Activated T-helper 1 cell treated with anti-CD3 and anti-CD28 coated beads, Interleukin-2, amount 50 U/mL, for 16 hours (primary cell): ENCODE measurements at regions not wholly inside any gene's neighbourhood (a gene's known extent, or its start where the extent isn't known, plus 50 kb on each side); places are given as distances from the start of the nearest gene placed in this dataset.

Experiments
- DNase-seq, 2 donors: peaks; one replicate each; pipeline ENCODE4 v3.0.0-alpha.2; 2020; ENCODE audit warnings: low read depth in 1 of 2, low spot score in 1 of 2

- no peak for DNase-seq
These were observed 378.4 kb upstream of the CDH5 start for GRCh38 chr16:65988024-65988595.

GRCh38 chr16:65984296-65984695 lies 382.2 kb upstream of the CDH5 start:
- no peak for DNase-seq

- DNase-seq = no peak
These were observed 385.4 kb upstream of the CDH5 start for GRCh38 chr16:65981057-65981456.

- DNase-seq = no peak
These were observed 391.3 kb upstream of the CDH5 start for GRCh38 chr16:65975049-65975708.

GRCh38 chr16:65967376-65967775 lies 399.1 kb upstream of the CDH5 start:
- DNase-seq = no peak

- DNase-seq = no peak
These were observed 400.9 kb upstream of the CDH5 start for GRCh38 chr16:65965628-65966027.

- no peak for DNase-seq
These were observed 401.7 kb upstream of the CDH5 start for GRCh38 chr16:65964752-65965151.

GRCh38 chr16:65961476-65962143 lies 404.9 kb upstream of the CDH5 start:
- no peak for DNase-seq

GRCh38 chr16:65959983-65960382 lies 406.5 kb upstream of the CDH5 start:
- DNase-seq = no peak

GRCh38 chr16:65958086-65958485 lies 408.4 kb upstream of the CDH5 start:
- DNase-seq = no peak

GRCh38 chr16:65956100-65956499 lies 410.4 kb upstream of the CDH5 start:
- no peak for DNase-seq

GRCh38 chr16:65954446-65954845 lies 412.0 kb upstream of the CDH5 start:
- no peak for DNase-seq

- no peak for DNase-seq
These were observed 416.3 kb upstream of the CDH5 start for GRCh38 chr16:65950211-65950610.

GRCh38 chr16:65948361-65948760 lies 418.1 kb upstream of the CDH5 start:
- no peak for DNase-seq

GRCh38 chr16:65947951-65948350 lies 418.5 kb upstream of the CDH5 start:
- no peak for DNase-seq

GRCh38 chr16:65945493-65945892 lies 421.0 kb upstream of the CDH5 start:
- DNase-seq = no peak

GRCh38 chr16:65944361-65944760 lies 422.1 kb upstream of the CDH5 start:
- DNase-seq = no peak

- no peak for DNase-seq
These were observed 425.8 kb upstream of the CDH5 start for GRCh38 chr16:65940711-65941110.

GRCh38 chr16:65938083-65938482 lies 428.4 kb upstream of the CDH5 start:
- DNase-seq = no peak

GRCh38 chr16:65937455-65937854 lies 429.0 kb upstream of the CDH5 start:
- DNase-seq = no peak

GRCh38 chr16:65936096-65936495 lies 430.4 kb upstream of the CDH5 start:
- DNase-seq = no peak

GRCh38 chr16:65934443-65934842 lies 432.0 kb upstream of the CDH5 start:
- DNase-seq = no peak

GRCh38 chr16:65933703-65934102 lies 432.8 kb upstream of the CDH5 start:
- no peak for DNase-seq
